GM19035 (cell line): ENCODE measurements at regions not wholly inside any gene's neighbourhood (a gene's known extent, or its start where the extent isn't known, plus 50 kb on each side); places are given as distances from the start of the nearest gene placed in this dataset.

Source experiments
- ATAC-seq: cut with Tn5 transposase; IDR thresholded peaks from one replicate; pipeline ENCODE4 v1.9.1; 2021; ENCODE audit not compliant: unreplicated experiment

- no peak for ATAC-seq
Observed at GRCh38 chr2:62284471-62284870, 88.6 kb downstream of the B3GNT2 start.

GRCh38 chr2:62283147-62283546, 87.2 kb downstream of the B3GNT2 start:
- no peak for ATAC-seq

GRCh38 chr2:62281663-62282062, 85.7 kb downstream of the B3GNT2 start:
- no peak for ATAC-seq

- ATAC-seq, result no peak
Observed at GRCh38 chr2:62277688-62278087, 81.8 kb downstream of the B3GNT2 start.
